ENCODE measurements at regions not wholly inside any gene's neighbourhood (a gene's known extent, or its start where the extent isn't known, plus 50 kb on each side); places are given as distances from the start of the nearest gene placed in this dataset.

DNA sequence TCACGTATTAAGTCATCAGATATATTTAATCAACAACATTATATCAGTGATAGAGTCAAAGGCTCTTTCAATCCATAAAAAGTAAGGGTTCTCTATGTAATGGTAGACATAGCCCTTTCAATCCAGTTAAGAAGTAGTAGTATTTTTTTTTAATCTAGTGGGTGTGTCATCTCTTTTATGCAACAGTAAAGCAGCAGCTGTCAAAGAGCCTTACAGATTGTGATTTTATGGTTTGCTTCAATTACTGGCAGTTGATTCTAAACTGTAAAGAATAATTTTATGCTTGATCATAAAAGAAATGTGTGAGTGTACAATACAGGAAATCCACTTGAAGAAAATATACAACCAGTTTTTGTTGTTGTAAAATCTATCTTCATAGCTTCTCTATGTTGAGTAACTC lies 902.6 kb upstream of the MBL2 start:
- no peaks in the 10 kb centered on the region for H3K4me1 ChIP-seq
- H3K4me3 ChIP-seq (ENCODE audit: low read depth, low read length): no peak overlapping the region
- intact Hi-C loops (cut with micrococcal nuclease; ENCODE audit: unreplicated experiment): no loop called here
- BruUV-seq (replicated peaks): no TSS peak
- Mint-ChIP-seq H3K4me1 (ENCODE audit: low read depth, unreplicated experiment) (no peaks in the 10 kb centered on the region), H3K4me3 (ENCODE audit: unreplicated experiment) (no peak overlapping the region), H3K36me3 (ENCODE audit: insufficient read depth, unreplicated experiment) (no peaks in the 10 kb centered on the region), H3K27ac (ENCODE audit: unreplicated experiment) (no peak overlapping the region), H3K27me3 (ENCODE audit: insufficient read depth, unreplicated experiment) (peaks cover 4% of the 10 kb centered on the region), H3K9me3 (ENCODE audit: unreplicated experiment) (no peaks in the 10 kb centered on the region)
- no peak for DNase-seq
- TF ChIP-seq, protein P1, sequence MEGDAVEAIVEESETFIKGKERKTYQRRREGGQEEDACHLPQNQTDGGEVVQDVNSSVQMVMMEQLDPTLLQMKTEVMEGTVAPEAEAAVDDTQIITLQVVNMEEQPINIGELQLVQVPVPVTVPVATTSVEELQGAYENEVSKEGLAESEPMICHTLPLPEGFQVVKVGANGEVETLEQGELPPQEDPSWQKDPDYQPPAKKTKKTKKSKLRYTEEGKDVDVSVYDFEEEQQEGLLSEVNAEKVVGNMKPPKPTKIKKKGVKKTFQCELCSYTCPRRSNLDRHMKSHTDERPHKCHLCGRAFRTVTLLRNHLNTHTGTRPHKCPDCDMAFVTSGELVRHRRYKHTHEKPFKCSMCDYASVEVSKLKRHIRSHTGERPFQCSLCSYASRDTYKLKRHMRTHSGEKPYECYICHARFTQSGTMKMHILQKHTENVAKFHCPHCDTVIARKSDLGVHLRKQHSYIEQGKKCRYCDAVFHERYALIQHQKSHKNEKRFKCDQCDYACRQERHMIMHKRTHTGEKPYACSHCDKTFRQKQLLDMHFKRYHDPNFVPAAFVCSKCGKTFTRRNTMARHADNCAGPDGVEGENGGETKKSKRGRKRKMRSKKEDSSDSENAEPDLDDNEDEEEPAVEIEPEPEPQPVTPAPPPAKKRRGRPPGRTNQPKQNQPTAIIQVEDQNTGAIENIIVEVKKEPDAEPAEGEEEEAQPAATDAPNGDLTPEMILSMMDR (IDR thresholded peaks at IDR 0.05; ENCODE audit: insufficient read depth in 1 of 2, low read depth in 1 of 2, low read length in 1 of 2, severe bottlenecking in 1 of 2, unreplicated experiment in 1 of 2): no peak
- no peaks in the 10 kb centered on the region for H3K9me3 ChIP-seq
- H3K27me3 ChIP-seq (replicated peaks; ENCODE audit: control insufficient read depth, insufficient read depth, low read length): no peaks in the 10 kb centered on the region
- H3K36me3 ChIP-seq (ENCODE audit: control insufficient read depth, insufficient read depth, low read length): no peaks in the 10 kb centered on the region
- ChIA-PET CTCF (no interaction called here), POLR2A (no interaction called here)

DNA sequence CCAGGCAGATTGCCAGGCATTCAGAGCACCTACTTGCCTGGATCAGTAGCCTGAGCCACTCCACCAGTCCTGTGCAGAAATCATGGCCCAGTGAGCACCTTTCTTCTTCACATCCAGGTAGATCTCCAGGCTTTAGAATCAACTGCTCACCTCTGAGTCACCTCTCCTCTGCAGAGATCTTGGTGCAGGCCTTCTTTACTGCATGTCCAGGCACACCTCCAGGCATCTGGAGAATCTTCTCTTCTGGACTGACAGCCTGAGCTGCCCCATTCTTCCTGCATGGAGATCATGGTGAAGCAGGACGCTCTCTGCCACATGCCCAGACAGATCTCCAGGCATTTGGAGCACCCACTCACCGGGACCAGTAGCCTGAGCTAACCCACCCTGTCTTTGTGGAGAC lies 894.5 kb upstream of the MBL2 start:
- no peaks in the 10 kb centered on the region for H3K27me3 ChIP-seq (replicated peaks; ENCODE audit: control insufficient read depth, insufficient read depth, low read length)
- no peak for DNase-seq
- TF ChIP-seq, protein P1 (IDR thresholded peaks at IDR 0.05; ENCODE audit: insufficient read depth in 1 of 2, low read depth in 1 of 2, low read length in 1 of 2, severe bottlenecking in 1 of 2, unreplicated experiment in 1 of 2): no peak
- BruUV-seq (replicated peaks): no TSS peak
- no peaks in the 10 kb centered on the region for H3K36me3 Mint-ChIP-seq (ENCODE audit: insufficient read depth, unreplicated experiment)
- intact Hi-C loops (cut with micrococcal nuclease; ENCODE audit: unreplicated experiment): no loop called here
- CTCF ChIA-PET: no interaction called here
- no peaks in the 10 kb centered on the region for H3K4me1 ChIP-seq
- no peaks in the 10 kb centered on the region for H3K4me1 Mint-ChIP-seq (ENCODE audit: low read depth, unreplicated experiment)
- H3K9me3 ChIP-seq: peaks cover under 1% of the 10 kb centered on the region; the same call in 1 of the 2 replicates
- no peak overlapping the region for H3K4me3 Mint-ChIP-seq (ENCODE audit: unreplicated experiment)
- H3K36me3 ChIP-seq (ENCODE audit: control insufficient read depth, insufficient read depth, low read length): no peaks in the 10 kb centered on the region
- POLR2A ChIA-PET: no interaction called here
- no peak overlapping the region for H3K4me3 ChIP-seq (ENCODE audit: low read depth, low read length)
- peaks cover 20% of the 10 kb centered on the region for H3K9me3 Mint-ChIP-seq (ENCODE audit: unreplicated experiment)
- H3K27ac Mint-ChIP-seq (ENCODE audit: unreplicated experiment): no peak overlapping the region
- H3K27me3 Mint-ChIP-seq (ENCODE audit: insufficient read depth, unreplicated experiment): no peaks in the 10 kb centered on the region

DNA sequence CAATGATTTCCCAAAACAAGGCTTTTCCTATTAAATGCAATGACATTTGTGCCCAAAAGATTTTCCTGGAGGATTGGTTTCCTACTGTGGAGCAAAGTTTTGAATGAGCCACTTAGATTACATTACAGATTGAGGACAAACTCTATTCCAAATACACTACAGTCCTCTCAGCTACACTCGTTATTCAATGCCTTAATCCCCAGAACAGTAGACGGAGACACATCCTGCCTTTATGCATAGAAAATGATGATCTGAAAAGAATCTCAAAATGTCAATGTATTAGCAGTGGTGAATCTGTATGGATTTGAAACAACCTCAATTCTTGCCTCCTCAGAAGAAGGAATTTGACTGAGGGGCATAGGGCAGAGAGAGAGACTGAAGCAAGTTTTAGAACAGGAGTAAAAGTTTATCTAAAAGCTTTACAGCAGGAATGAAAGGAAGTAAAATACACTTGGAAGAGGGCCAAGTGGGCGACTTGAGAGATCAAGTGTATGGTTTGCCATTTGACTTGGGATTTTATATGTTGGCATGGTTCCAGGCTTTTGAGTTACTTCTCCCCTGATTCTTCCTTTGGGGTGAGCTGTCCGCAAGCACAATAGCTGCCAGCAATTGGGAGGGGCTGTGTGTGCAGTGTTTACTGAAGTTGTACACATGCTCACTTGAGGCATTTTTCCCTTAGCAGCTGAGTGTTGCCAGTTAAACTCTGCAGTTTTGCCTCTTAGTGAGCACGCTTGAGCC lies 891.9 kb upstream of the MBL2 start:
- Mint-ChIP-seq H3K4me3 (ENCODE audit: unreplicated experiment) (no peak overlapping the region), H3K36me3 (ENCODE audit: insufficient read depth, unreplicated experiment) (no peaks in the 10 kb centered on the region), H3K27ac (ENCODE audit: unreplicated experiment) (no peak overlapping the region), H3K27me3 (ENCODE audit: insufficient read depth, unreplicated experiment) (no peaks in the 10 kb centered on the region), H3K4me1 (ENCODE audit: low read depth, unreplicated experiment) (no peaks in the 10 kb centered on the region), H3K9me3 (ENCODE audit: unreplicated experiment) (peaks cover 20% of the 10 kb centered on the region)
- BruUV-seq (replicated peaks): no TSS peak
- DNase-seq: no peak
- intact Hi-C loops (cut with micrococcal nuclease; ENCODE audit: unreplicated experiment): no loop called here
- Histone ChIP-seq H3K4me1 (no peaks in the 10 kb centered on the region), H3K36me3 (ENCODE audit: control insufficient read depth, insufficient read depth, low read length) (no peaks in the 10 kb centered on the region), H3K4me3 (ENCODE audit: low read depth, low read length) (no peak overlapping the region), H3K27me3 (replicated peaks; ENCODE audit: control insufficient read depth, insufficient read depth, low read length) (no peaks in the 10 kb centered on the region), H3K9me3 (peaks cover 4% of the 10 kb centered on the region; the same call in 1 of the 2 replicates)
- CTCF ChIA-PET: no interaction called here
- TF ChIP-seq, protein P1 (IDR thresholded peaks at IDR 0.05; ENCODE audit: insufficient read depth in 1 of 2, low read depth in 1 of 2, low read length in 1 of 2, severe bottlenecking in 1 of 2, unreplicated experiment in 1 of 2): no peak
- POLR2A ChIA-PET: no interaction called here
